GM06990 (cell line): ENCODE measurements at regions not wholly inside any gene's neighbourhood (a gene's known extent, or its start where the extent isn't known, plus 50 kb on each side); places are given as distances from the start of the nearest gene placed in this dataset.

Experiments used
- DNase-seq: peaks from one replicate; pipeline ENCODE4 v3.0.0-alpha.2; 2011; ENCODE audit not compliant: insufficient read length; ENCODE audit errors: extremely low read depth
- H3K27me3 ChIP-seq: replicated peaks from 2 replicates; pipeline ENCODE4 v1.6.0; 2011; ENCODE audit warnings: low read length; ENCODE audit not compliant: control insufficient read depth, insufficient read depth
- H3K36me3 ChIP-seq: 2 replicates; pipeline ENCODE4 v1.5.1; 2011; ENCODE audit warnings: low read length; ENCODE audit not compliant: control insufficient read depth, insufficient read depth
- H3K4me3 ChIP-seq: replicated peaks from 2 replicates; pipeline ENCODE4 v1.5.1; 2011; ENCODE audit warnings: low read depth, mild to moderate bottlenecking, control low read depth, low read length
- TF ChIP-seq, protein P1 (sequence below): IDR thresholded peaks from 2 replicates; pipeline ENCODE4 v1.5.1; 2011; ENCODE audit warnings: low read length, control low read depth, mild to moderate bottlenecking, inconsistent platforms; ENCODE audit not compliant: insufficient read depth, poor library complexity, severe bottlenecking

DNA sequence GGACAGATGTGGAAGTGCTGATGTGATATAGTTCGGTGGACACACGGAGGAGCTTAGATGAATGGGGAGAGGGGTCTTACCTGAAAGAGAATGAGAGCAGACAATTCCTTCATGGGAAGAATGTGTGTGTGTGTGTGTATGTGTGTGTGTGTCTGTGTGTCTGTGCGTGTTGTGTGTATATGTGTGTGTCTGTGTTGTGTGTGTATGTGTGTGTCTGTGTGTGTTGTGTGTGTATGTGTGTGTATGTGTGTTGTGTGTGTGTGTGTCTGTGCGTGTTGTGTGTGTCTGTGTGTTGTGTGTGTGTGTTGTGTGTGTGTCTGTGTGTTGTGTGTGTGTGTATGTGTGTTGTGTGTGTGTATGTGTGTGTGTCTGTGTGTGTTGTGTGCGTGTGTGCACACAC lies 104.2 kb downstream of the FAM204A start:
- Histone ChIP-seq H3K27me3 (no peaks in the 10 kb centered on the region; the same call in none of the 2 replicates), H3K4me3 (no peak overlapping the region), H3K36me3 (no peaks in the 10 kb centered on the region)
- TF ChIP-seq, protein P1, sequence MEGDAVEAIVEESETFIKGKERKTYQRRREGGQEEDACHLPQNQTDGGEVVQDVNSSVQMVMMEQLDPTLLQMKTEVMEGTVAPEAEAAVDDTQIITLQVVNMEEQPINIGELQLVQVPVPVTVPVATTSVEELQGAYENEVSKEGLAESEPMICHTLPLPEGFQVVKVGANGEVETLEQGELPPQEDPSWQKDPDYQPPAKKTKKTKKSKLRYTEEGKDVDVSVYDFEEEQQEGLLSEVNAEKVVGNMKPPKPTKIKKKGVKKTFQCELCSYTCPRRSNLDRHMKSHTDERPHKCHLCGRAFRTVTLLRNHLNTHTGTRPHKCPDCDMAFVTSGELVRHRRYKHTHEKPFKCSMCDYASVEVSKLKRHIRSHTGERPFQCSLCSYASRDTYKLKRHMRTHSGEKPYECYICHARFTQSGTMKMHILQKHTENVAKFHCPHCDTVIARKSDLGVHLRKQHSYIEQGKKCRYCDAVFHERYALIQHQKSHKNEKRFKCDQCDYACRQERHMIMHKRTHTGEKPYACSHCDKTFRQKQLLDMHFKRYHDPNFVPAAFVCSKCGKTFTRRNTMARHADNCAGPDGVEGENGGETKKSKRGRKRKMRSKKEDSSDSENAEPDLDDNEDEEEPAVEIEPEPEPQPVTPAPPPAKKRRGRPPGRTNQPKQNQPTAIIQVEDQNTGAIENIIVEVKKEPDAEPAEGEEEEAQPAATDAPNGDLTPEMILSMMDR, result no peak
- no peak for DNase-seq

DNA sequence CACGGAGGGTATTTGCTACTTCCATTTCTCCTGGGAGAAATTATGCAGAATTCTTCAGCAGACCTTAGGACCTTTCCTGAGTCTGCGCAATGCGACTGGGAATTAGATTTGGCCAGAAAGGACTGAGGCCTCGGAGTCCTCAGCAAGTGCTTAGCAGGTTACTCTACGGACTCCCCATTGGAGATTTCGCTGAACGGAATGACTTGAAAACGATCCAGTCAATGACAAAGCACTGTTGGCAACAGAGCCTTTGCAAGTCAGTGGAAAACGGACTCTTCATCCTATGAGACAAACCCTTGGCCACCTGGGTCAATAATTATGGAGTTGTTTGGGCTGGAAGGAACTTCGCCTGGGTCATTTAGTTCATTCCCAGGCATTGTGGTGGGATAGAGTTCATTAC lies 107.4 kb downstream of the FAM204A start:
- H3K4me3 ChIP-seq, result no peak overlapping the region
- TF ChIP-seq, protein P1, result no peak
- no peaks in the 10 kb centered on the region for H3K36me3 ChIP-seq
- DNase-seq, result no peak
- no peaks in the 10 kb centered on the region; the same call in 1 of the 2 replicates for H3K27me3 ChIP-seq

DNA sequence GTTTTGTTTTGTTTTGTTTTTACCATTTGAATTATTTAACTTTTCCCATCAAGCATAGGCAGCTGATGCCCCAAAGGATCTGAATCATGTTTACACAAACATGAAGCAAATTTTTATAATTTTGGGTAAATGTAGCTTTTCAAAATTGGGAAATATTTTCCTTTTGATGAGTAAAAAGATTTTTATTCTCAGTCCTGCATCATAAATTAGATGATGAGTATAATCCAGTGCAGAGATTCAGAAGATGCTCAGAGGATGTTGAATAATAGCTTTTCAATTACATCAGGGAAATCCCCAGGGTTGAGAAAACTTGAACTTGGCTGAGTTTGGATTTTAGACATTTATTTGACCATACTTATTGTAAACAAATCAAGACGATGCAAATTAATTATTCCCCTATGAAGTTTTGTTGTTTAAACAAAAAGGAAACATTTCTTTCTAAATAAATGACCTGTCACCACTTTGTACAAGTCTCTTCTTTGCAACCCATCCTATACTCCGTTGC lies 121.7 kb downstream of the FAM204A start:
- no peak overlapping the region for H3K4me3 ChIP-seq
- no peak for DNase-seq
- no peaks in the 10 kb centered on the region; the same call in 1 of the 2 replicates for H3K27me3 ChIP-seq
- H3K36me3 ChIP-seq, result no peaks in the 10 kb centered on the region
- TF ChIP-seq, protein P1, result no peak

DNA sequence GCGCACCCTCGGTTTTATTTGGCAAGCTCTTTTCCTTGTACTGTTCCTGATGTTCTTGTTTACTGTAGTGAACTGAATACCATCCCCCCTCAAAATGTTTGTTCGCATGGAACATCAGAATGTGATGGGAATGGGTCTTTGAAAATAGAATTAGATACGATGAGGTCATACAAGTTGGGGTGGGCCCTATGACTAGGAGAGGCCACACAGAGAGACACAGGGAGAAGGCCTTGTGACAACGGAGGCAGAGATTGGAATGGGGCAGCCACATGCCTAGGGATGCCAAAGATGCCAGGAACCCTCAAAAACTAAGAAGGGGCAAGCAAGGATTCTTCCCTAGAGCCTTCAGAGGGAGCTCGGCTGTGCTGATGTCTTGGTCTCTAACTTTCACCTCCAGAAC lies 123.6 kb downstream of the FAM204A start:
- no peak for DNase-seq
- Histone ChIP-seq H3K36me3 (no peaks in the 10 kb centered on the region), H3K27me3 (no peaks in the 10 kb centered on the region; the same call in 1 of the 2 replicates), H3K4me3 (no peak overlapping the region)
- TF ChIP-seq, protein P1, result no peak

DNA sequence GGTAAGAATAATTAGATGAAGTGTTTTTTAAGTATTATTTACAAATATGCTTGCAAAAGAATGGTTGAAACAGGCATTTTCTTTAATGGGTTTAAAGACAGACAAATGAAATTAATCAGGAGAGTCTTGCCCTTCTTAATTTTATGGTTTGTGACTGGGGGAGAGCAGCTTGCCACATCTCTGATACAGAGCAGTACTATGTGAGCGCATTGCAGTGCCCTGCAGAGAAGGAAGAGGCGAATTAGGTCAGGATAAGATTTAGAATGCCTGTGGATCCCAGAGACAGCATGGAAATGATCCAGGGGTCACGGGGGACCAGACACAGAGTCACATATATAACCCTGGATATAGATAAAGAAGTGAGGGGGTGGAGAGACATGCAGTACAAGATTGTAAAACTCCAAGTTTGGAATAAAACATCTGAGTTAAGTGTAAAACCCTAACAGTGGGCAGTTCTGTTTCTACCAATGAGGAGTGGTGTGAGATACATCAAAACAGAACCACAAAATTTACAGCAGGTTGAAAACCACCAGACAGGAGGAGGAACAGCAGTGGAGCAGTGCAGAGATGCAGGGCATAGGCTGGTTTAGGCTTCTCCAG lies 125.5 kb downstream of the FAM204A start:
- H3K4me3 ChIP-seq, result no peak overlapping the region
- H3K27me3 ChIP-seq, result no peaks in the 10 kb centered on the region; the same call in 1 of the 2 replicates
- no peak for DNase-seq
- TF ChIP-seq, protein P1, result no peak
- H3K36me3 ChIP-seq, result no peaks in the 10 kb centered on the region
